Head of caudate nucleus (tissue), 42 donors: ENCODE measurements at regions not wholly inside any gene's neighbourhood (a gene's known extent, or its start where the extent isn't known, plus 50 kb on each side); places are given as distances from the start of the nearest gene placed in this dataset.

Experiments used
- DNase-seq, 42 donors: peaks; one replicate each; pipeline versions ENCODE4 v3.0.0 to v3.0.0-alpha.2; 2020 to 2021; ENCODE audit warnings: mixed read lengths in 7 of 42
- intact Hi-C: fragments of 100-400 bp; cut with DNase I; formaldehyde crosslinking; loops from one replicate; pipeline ENCODE4 v1.15.0; 2022

GRCh38 chr3:73326396-73326795 lies 264.9 kb downstream of the EBLN2 start:
- intact Hi-C loops = no loop called here
- no peak for DNase-seq

- no peak for DNase-seq
- intact Hi-C loops = no loop called here
Measured at GRCh38 chr3:73327052-73327451, 265.6 kb downstream of the EBLN2 start.
